Heart right ventricle (tissue), 16 donors: ENCODE measurements at regions not wholly inside any gene's neighbourhood (a gene's known extent, or its start where the extent isn't known, plus 50 kb on each side); places are given as distances from the start of the nearest gene placed in this dataset.

Source experiments
- ATAC-seq, 8 donors: fragments of 200-7000 bp; cut with Tn5 transposase; one replicate each; pipeline ENCODE4 v1.9.1; 2020; ENCODE audit warnings: mild to moderate bottlenecking in 8 of 8, moderate library complexity in 8 of 8, moderate number of reproducible peaks in 1 of 8
- DNase-seq, 2 donors: peaks; one replicate each; pipeline ENCODE4 v3.0.0-alpha.2; 2020
- H3K27ac ChIP-seq, 10 donors: fragments of 200-600 bp; sonication (generic) in 2 of 10; one replicate each; pipeline versions ENCODE4 v1.5.0 to v1.8.0; 2020 to 2022; ENCODE audit warnings: mild to moderate bottlenecking in 3 of 10
- H3K27me3 ChIP-seq, 7 donors: fragments of 200-600 bp; one replicate each; pipeline ENCODE4 v1.8.0; 2021 to 2022; ENCODE audit warnings: mild to moderate bottlenecking in 2 of 7
- H3K36me3 ChIP-seq, 9 donors: fragments of 200-600 bp; sonication (generic) in 1 of 9; one replicate each; pipeline versions ENCODE4 v1.5.0 to v1.8.0; 2020 to 2022; ENCODE audit warnings: mild to moderate bottlenecking in 2 of 9
- H3K4me1 ChIP-seq, 9 donors: fragments of 200-600 bp; sonication (generic) in 1 of 9; one replicate each; pipeline versions ENCODE4 v1.5.0 to v1.8.0; 2020 to 2022; ENCODE audit warnings: mild to moderate bottlenecking in 4 of 9
- H3K4me3 ChIP-seq, 10 donors: fragments of 200-600 bp; sonication (generic) in 2 of 10; one replicate each; pipeline versions ENCODE4 v1.5.0 to v1.8.0; 2020 to 2022; ENCODE audit warnings: mild to moderate bottlenecking in 7 of 10, moderate library complexity in 2 of 10
- H3K9me3 ChIP-seq, 11 donors: fragments of 200-600 bp in 10 of 11; sonication (generic) in 2 of 11; one replicate each; pipeline versions ENCODE4 v1.5.0 to v1.8.0; 2013 to 2022; ENCODE audit warnings: mild to moderate bottlenecking in 2 of 11, control low read depth in 1 of 11, moderate library complexity in 1 of 11
- CTCF ChIP-seq, 9 donors: fragments of 200-600 bp; sonication (generic) in 2 of 9; IDR thresholded peaks; one replicate each; pipeline versions ENCODE4 v1.5.0 to v1.8.0; 2021 to 2022; ENCODE audit warnings: antibody characterized with exemption in 9 of 9, mild to moderate bottlenecking in 5 of 9, moderate library complexity in 1 of 9
- WGBS, 2 donors: extraction: QIAGEN DNeasy Blood & Tissue Kit; methylation state at CpG; one replicate each; pipeline ENCODE4 v1.1.7; 2013; ENCODE audit warnings: inconsistent platforms in 1 of 2; 5-methylcytosine and 5-hydroxymethylcytosine counted together
- intact Hi-C, 10 donors: fragments of 100-400 bp; cut with DNase I; formaldehyde crosslinking; loops; one replicate each; pipeline versions ENCODE4 v1.11.1 to v1.14.2; 2022
- donor health status: Arrhythmogenic right ventricular cardiomyopathy.
- donor health status: ischemic (EF 13 %, LVEDD 7.1; RV severe dilation, severe dysfunction).
- donor health status: healthy with polysubstance abuse.
- donor health status: DM: no; HTN: yes; CAD: no.
- donor health status: DM: no; HTN: no; CAD: no.
- donor health status: ischemic (EF 25% LVEDD 6.9; RV normal size, moderate dysfunction).
- donor health status: ischemic (EF 25% LVEDD 5.7; RV mildly dilated, moderate dysfunction).
- donor health status: healthy.
- donor health status: DM: yes; HTN: yes; CAD: no.
- donor health status: Ischemic cardiomyopathy.
- donor health status: ischemic (EF 35%, LVEDD 5.7; RV mildly dilated, moderate dysfunction).
- donor health status: nonischemic (EF 11% LVEDD 7.7; RV severe dilation, severe dysfunction).
- donor health status: DM: yes; HTN: yes; CAD: no.
- donor health status: PGD.
- donor health status: ischemic (EF 29% LVEDD 5.4; RV normal size, mild dysfunction).
- donor health status: nonischemic (EF 23%, LVEDD 6.1; RV moderate dilation, normal function).

GRCh38 chr5:6950860-6951259, 237.6 kb downstream of the TENT4A start:
- TF ChIP-seq CTCF (IDR thresholded peaks at IDR 0.05), result peak in 2 of 9 donors; percentile 15 to 23
- no peaks in the 10 kb centered on the region for H3K4me1 ChIP-seq
- no peak overlapping the region for H3K27ac ChIP-seq
- H3K27me3 ChIP-seq, result peaks cover 0 to 6% (median 0%) of the 10 kb centered on the region in 7 donors
- H3K36me3 ChIP-seq, result no peaks in the 10 kb centered on the region
- no peak for ATAC-seq
- no peaks in the 10 kb centered on the region for H3K9me3 ChIP-seq
- DNase-seq, result no peak
- 52 to 56% methylated on average over 5 of the region's 5 CpGs for WGBS, 2 donors
- no peak overlapping the region for H3K4me3 ChIP-seq
- intact Hi-C loops, result no loop called here

- H3K36me3 ChIP-seq, result no peaks in the 10 kb centered on the region
- H3K27ac ChIP-seq, result no peak overlapping the region
- no peak for TF ChIP-seq CTCF (IDR thresholded peaks at IDR 0.05)
- H3K27me3 ChIP-seq, result no peaks in the 10 kb centered on the region
- no peak for ATAC-seq
- H3K4me1 ChIP-seq, result no peaks in the 10 kb centered on the region
- WGBS, 2 donors, result 88 to 93% methylated on average over 2 of the region's 2 CpGs
- no peak for DNase-seq
- intact Hi-C loops, result no loop called here
- H3K9me3 ChIP-seq, result peaks cover 0 to 13% (median 0%) of the 10 kb centered on the region in 11 donors
- no peak overlapping the region for H3K4me3 ChIP-seq
Observed at GRCh38 chr5:6961123-6961522, 247.9 kb downstream of the TENT4A start.

- TF ChIP-seq CTCF (IDR thresholded peaks at IDR 0.05), result no peak
- ATAC-seq, result no peak
- 54 to 69% methylated on average over 12 of the region's 12 CpGs for WGBS, 2 donors
Observed at GRCh38 chr5:6961837-6962635, 248.8 kb downstream of the TENT4A start.

GRCh38 chr5:6976971-6977370, 263.7 kb downstream of the TENT4A start:
- Histone ChIP-seq H3K27ac (no peak overlapping the region), H3K9me3 (no peaks in the 10 kb centered on the region), H3K4me1 (no peaks in the 10 kb centered on the region), H3K27me3 (peaks cover 0 to 3% (median 0%) of the 10 kb centered on the region in 7 donors), H3K36me3 (no peaks in the 10 kb centered on the region), H3K4me3 (no peak overlapping the region)
- ATAC-seq, result no peak
- no peak for TF ChIP-seq CTCF (IDR thresholded peaks at IDR 0.05)
- intact Hi-C loops, result no loop called here
- no peak for DNase-seq
- 51 to 60% methylated on average over 2 of the region's 2 CpGs for WGBS, 2 donors

More at GRCh38 chr5:6961837-6962635, 248.8 kb downstream of the TENT4A start:
- Histone ChIP-seq H3K4me1 (no peaks in the 10 kb centered on the region), H3K9me3 (peaks cover 0 to 8% (median 0%) of the 10 kb centered on the region in 11 donors), H3K27me3 (no peaks in the 10 kb centered on the region), H3K27ac (no peak overlapping the region), H3K36me3 (no peaks in the 10 kb centered on the region), H3K4me3 (no peak overlapping the region)
- no peak for DNase-seq
- intact Hi-C loops, result no loop called here
